Hepatic stellate cell (primary cell): ENCODE measurements at regions not wholly inside any gene's neighbourhood (a gene's known extent, or its start where the extent isn't known, plus 50 kb on each side); places are given as distances from the start of the nearest gene placed in this dataset.
A peak's percentile ranks its signal among the peaks of the same experiment; 100 is the strongest.
"Not testable (repeated sequence)": the region's sequence is repeated elsewhere in the genome, so short reads cannot be mapped to it uniquely, and the experiment has no call there.

Source experiments
- DNase-seq: peaks from one replicate; pipeline ENCODE4 v3.0.0; 2011; ENCODE audit warnings: low spot score

DNA sequence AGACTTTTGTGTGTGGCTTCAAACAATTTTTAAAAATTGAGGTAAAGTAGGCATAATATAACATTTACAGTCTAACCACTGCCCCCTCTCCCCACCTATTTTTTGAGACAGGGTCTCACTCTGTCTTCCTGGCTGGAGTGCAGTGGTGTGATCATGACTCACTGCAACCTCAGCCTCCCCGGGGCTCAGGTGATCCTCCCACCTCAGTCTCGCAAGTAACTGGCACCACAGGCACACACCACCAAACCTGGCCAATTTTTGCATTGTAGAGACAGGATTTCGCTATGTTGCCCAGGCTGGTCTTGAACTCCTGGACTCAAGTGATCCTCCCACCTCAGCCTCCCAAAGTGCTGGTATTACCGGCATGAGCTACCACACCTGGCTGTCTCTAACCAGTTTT lies 161.8 kb downstream of the GOSR1 start:
- not testable (repeated sequence) for DNase-seq

DNA sequence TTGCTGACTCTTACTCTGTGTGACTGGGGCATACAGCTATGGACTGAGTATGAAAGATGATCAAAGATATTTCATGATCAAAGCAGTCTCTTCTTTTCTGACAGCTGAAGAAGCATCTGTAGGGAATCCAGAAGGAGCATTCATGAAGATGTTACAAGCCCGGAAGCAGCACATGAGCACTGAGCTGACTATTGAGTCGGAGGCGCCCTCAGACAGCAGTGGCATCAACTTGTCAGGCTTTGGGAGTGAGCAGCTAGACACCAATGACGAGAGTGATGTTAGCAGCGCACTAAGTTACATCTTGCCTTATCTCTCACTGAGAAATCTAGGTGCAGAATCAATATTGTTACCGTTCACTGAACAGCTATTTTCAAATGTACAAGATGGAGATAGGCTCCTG lies 154.4 kb downstream of the GOSR1 start:
- DNase-seq: not testable (repeated sequence)

DNA sequence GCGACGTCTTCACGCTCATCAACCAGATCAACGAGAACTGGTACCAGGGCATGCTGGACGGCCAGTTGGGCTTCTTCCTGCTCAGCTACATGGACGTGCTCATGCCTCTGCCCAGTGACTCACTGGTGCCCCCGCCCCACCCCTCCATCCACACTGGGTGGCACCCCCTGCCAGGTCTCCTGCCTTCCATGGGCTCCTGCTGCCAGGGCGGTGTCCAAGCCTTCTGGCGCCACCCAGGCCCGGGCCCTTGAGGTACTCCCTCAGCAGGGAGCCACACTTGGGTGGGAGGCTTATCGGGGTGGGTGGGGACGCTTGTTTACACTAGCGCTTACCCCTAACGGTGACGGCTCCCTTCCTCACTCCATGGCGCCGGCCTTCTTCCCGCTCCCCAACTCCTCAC lies 148.2 kb downstream of the GOSR1 start:
- DNase-seq: not testable (repeated sequence)

DNA sequence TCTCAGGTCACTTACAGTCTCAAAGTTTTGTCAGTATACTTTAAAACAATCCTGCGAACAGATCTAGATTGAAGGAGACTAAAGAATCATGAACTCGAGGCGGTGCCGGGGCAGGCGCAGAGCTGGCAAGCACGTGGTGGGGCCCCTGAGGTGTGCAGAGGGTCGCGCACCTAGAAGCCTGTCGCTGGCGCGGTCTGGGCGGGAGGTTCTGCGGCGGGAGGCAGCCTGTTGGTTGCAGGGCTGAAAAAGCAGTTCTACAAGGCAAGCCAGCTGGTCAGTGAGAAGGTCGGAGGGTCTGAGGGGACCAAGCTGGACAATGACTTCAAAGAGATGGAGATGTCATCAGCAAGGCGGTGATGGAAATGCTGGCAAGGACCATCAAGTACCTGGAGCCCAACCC lies 147.0 kb downstream of the GOSR1 start:
- not testable (repeated sequence) for DNase-seq

DNA sequence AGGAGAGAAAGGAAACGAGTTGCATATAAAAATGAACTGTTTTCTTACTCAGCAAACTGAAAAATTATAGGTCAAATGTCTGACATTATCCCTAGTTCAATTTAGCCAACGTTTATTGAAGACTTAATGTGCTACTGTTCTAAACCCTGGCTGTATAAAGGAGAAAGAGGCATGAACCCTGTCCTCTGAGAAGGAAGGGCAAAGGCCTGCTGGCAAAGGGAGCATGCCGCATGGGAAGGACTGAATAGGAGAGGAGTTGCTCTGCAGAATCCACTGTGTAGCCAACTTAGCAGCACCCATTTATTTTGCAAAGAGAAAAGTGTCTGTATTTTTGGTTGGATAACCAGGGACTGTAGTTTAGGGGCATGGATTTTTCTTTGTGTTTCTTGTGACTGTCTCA lies 132.5 kb downstream of the GOSR1 start:
- DNase-seq: not testable (repeated sequence)

DNA sequence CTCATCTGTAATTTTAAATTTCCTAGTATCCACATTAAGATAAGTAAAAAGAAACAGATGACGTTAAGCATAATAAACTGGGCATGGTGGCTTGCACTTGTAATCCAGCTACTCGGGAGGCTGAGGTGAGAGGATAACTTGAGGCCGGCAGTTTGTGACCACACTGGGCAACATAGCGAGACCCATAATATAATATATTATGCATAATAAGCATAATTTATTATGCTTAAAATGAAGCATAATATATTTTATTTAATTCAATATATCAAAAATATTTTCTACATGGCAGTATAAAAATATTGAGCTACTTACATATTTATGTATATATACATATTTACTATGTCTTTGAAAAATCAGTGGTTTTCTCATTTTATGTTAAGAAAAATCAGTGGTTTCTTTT lies 128.3 kb downstream of the GOSR1 start:
- no peak for DNase-seq

DNA sequence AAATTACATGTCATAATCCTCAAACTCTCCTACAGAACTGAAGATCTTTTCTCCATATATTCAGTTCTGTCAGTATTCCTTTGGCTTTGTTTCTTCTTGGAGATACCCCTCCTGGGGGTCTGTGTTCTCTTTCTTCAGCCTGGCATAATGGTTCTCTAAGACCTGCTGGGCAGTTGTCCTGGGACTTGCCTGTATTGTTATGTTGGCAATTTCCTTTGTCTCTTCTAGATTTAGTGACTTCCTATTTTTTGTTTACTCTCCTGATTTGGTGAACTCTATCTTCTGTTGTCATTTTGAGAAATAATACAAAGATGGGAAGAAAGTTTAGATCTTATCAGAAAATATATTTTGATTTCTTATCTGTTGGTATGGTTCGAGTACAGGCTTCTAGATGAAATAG lies 127.8 kb downstream of the GOSR1 start:
- no peak for DNase-seq

DNA sequence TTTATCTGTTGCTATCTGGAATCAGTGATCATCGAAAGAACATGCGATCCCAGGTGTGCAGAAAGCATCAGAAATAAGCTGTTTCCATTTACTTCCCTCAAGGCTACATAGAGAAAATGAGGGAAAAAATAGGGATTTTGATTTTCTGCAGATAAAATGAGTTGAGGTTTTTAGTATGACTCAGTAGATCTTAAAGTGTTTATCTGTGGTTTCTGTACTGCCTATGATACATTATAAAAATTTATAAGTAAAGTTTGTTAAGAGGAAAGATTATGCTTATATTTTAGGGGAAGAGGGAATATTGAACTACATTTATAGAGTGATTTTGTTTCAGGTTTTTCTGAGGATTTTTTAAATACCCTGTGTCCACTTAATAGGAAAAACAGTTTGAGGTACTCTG lies 125.2 kb downstream of the GOSR1 start:
- not testable (repeated sequence) for DNase-seq

DNA sequence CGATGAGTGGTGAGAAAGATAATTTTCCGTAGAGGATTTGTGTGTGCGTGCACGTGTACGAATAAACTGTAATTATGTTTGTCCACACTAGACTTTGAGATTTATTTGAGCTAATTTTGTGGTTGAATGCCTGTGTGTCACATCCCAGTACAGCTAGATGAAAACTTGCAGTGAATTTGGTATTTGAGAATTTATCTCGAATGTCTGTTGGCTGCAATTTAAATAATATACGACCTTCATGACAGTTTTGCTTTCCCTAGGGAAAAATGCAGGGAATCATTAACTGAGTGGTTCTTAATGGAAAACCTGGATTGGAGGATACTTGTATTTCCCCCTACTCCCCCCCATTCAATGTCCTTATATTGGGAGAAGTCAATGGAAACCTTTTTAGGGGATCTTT lies 124.8 kb downstream of the GOSR1 start:
- DNase-seq: not testable (repeated sequence)

DNA sequence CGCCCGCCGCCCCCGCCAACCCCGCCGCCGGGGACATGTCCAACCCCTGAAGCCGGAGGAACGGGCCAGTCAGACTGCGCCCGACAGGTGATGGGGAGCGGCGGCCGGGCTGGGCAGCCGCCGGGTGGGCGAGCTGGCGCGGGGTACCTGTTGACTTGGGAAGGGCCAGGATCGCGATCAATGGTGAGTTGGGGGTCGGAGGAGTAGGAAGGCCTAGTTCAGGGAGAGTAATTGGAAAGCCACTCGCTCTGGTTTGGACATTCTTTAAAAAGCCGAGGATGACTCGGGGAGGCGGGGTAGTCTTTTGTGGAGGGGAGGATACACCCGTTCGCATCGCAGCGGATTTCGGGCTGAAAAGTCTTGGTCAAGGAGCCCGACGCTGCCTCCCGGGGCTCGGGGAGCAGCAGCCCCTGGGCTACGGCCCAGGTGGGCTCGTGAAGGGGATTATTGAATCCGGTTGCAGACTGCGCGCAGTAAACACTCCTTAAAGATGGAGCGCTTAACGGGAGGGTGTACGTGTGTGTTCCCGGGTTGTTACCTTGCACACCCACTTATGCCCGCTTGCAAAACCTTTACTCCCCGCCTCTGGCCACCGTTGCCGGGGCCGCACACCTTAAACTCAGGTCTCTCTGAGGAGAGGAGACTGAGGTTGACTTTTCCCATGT lies 123.8 kb downstream of the GOSR1 start:
- DNase-seq: peak; percentile 53

DNA sequence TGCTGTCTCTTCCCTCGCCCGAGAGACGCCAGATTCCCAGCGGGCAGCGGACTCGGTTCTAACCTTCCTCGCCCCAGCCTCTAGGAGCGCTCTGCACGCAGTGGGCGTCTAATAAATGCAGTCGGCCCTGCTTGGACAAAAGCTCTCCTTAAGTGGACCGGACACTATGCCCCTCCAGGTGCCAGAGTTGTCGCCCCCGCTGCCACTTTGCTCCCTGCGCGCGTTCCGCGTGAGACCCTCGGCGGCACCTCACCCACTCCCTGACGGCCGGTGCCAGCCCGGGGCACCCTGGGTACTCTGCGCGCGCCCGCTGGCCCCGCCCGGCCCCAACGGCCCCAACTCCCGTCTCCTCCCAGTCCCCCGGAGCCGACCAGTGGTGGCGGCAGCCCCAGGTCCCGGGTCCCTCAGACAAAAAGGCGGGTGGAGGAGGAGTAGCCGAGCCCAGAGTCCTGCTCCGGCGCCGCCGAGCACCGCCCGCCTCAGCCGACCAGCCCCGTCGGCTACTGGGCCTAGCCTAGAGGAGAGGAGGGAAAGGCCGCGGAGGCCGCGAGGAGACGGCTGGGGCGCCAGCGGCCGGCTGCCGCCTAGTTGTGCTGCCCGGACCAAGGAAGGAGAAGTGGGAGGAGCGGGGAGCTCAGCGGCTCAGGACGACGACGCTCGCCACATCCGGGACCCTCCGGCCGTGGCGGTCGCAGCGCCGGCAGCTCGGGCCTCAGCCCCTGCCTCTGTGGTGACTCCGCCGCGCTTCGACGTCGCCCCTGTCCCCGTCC lies 123.0 kb downstream of the GOSR1 start:
- DNase-seq: peak; percentile 90

DNA sequence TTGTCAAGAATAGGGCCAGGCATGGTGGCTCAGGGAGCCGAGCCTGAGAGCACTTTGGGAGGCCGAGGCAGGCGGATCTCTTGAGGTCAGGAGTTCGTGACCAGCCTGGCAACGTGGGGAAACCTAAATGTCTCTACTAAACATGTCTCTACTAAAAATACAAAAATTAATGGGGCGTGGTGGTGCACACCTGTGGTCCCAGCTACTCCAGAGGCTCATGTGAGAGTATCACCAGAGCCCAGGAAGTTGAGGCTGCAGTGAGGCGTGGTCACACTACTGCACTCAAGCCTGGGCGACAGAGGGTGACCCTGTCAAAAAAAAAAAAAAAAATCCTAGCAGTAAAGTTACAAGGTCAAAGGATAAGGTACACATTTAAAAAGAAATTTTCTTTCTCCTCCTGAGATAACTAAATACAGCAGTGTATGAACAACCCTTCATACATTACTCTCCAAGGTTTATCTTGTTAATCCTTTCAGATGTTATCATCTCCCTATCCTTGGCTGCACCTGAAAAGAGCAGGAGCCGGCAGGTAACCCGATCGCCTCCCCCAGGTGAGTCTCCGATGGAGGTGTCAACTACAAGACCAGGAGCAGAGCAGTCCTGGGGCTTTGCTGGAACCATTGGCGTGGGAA lies 122.3 kb downstream of the GOSR1 start:
- DNase-seq: no peak

DNA sequence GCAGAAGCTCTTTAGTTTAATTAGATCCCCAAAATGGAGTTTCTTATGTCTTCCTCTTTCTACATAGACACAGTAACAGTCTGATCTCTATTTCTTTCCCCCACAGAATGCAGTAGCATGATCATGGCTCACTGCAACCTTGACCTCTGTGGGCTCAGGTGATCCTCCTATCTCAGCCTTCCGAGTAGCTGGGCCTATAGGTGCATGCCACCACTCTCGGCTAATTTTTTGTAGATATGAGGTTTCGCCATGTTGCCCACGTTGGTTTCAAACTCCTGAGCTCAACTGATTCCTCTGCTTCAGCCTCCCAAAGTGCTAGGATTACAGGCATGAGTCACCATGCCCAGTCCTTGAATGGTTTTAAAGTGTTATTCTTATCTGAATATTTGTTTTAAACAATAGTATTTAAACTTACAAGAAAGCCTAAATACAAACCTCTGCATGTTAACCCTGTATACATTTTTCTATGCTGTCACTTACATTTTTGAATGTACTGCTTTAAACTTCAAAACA lies 120.6 kb downstream of the GOSR1 start:
- no peak for DNase-seq

DNA sequence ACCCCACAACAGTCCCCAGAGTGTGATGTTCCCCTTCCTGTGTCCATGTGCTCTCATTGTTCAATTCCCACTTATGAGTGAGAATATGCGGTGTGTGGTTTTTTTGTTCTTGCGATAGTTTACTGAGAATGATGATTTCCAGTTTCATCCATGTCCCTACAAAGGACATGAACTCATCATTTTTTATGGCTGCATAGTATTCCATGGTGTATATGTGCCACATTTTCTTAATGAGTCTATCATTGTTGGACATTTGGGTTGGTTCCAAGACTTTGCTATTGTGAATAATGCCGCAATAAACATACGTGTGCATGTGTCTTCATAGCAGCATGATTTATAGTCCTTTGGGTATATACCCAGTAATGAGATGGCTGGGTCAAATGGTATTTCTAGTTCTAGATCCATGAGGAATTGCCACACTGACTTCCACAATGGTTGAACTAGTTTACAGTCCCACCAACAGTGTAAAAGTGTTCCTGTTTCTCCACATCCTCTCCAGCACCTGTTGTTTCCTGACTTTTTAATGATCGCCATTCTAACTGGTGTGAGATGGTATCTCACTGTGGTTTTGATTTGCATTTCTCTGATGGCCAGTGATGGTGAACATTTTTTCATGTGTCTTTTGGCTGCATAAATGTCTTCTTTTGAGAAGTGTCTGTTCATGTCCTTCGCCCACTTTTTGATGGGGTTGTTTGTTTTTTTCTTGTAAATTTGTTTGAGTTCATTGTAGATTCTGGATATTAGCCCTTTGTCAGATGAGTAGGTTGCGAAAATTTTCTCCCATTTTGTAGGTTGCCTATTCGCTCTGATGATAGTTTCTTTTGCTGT lies 120.0 kb downstream of the GOSR1 start:
- DNase-seq: not testable (repeated sequence)

DNA sequence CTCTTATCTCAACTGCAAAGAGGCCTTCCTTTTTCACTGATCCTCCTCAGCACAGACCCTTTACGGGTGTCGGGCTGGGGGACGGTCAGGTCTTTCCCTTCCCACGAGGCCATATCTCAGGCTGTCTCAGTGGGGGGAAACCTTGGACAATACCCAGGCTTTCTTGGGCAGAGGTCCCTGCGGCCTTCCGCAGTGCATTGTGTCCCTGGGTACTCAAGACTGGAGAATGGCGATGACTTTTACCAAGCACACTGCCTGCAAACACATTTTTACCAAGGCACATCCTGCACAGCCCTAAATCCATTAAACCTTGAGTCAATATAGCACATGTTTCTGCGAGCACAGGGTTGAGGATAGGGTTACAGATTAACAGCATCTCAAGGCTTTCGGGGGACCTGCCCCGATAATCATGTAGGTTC lies 117.8 kb downstream of the GOSR1 start:
- not testable (repeated sequence) for DNase-seq

DNA sequence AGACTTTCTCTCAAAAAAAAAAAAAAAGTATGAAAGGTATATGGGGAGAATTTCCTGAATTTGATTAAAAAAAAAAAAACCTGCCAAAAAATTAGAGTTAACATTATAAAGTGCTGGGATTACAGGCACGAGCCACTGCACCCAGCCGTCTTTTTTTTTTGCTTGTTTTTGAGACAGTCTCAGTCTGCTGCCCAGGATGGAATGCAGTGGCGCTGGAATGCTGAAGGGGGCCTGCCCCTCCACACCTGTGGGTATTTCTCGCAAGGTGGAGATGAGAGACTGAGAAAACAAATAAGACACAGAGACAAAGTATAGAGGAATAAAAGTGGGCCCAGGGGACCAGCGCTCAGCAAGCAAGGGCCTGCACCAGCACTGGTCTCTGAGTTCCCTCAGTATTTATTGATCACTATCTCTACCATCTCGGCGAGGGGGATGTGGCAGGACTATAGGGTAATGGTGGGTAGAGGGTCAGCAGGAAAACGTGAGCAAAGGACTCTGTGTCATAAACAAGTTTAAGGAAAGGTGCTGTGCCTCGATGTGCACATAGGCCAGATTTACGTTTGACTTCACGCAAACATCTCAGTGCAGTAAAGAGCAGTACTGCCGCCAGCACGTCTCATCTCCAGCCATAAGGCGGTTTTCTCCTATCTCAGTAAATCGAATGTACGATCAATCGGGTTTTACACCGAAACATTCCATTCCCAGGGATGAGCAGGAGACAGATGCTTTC lies 117.2 kb downstream of the GOSR1 start:
- DNase-seq: no peak

DNA sequence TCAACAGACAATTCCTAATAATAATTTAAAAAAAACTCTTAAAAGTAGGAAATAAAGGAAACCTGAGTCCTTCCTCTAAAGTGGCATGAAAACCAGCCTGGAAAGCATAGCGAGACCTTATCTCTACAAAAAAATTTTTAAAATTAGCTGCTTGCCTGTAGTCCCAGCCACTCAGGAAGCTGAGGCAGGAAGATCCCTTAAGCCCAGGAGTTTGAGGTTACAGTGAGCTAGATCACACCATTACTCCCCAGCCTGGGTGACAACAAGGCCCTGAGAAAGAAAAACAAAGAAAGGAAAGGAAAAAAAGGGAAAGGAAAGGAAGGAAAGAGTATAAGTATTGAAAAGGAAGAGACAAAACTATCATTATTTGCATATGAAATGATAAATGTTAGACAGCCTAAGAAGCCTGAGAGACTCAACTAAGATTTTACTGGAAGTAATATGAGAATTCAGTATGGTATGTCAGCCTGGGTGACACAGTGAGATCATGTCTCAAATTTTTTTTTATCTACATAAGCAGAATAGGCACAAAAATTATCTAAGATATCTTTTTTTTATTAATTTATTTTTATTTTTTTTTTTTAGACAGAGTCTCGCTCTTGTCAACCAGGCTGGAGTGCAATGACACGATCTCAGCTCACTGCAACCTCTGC lies 113.0 kb downstream of the GOSR1 start:
- DNase-seq: no peak

DNA sequence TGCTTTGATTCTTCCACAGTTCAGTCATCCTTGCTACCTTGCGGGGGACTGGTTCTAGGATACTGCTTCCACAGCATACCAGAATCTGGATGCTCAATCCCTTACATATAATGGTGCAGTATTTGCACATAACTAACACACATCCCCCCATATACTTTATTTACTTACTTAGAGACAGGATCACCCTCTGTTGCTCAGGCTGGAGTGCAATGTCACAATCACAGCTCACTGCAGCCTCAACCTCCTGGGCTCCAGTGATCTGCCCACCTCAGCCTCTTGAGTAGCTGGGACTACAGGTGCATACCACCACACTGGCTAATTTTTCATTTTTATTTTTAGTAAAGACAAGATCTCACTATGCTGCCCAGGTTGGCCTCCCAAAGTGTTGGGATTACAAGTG lies 112.2 kb downstream of the GOSR1 start:
- DNase-seq: no peak

DNA sequence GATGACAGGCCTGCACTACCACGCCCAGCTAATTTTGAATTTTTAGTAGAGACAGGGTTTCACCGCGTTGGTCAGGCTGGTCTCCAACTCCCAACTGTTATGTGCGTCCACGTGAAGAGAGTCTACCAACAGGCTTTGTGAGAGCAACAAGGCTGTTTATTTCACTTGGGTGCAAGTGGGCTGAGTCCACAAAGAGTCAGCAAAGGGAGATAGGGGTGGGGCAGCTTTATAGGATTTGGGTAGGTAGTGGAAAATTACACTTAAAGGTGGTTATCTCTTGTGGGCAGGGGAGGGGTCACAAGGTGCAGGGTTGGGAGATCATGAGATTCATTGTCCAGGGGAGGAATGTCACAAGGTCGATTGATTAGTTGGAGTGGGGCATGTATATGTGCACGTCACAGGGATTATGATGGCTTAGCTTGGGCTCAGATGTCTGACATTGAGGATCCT lies 111.6 kb downstream of the GOSR1 start:
- no peak for DNase-seq

DNA sequence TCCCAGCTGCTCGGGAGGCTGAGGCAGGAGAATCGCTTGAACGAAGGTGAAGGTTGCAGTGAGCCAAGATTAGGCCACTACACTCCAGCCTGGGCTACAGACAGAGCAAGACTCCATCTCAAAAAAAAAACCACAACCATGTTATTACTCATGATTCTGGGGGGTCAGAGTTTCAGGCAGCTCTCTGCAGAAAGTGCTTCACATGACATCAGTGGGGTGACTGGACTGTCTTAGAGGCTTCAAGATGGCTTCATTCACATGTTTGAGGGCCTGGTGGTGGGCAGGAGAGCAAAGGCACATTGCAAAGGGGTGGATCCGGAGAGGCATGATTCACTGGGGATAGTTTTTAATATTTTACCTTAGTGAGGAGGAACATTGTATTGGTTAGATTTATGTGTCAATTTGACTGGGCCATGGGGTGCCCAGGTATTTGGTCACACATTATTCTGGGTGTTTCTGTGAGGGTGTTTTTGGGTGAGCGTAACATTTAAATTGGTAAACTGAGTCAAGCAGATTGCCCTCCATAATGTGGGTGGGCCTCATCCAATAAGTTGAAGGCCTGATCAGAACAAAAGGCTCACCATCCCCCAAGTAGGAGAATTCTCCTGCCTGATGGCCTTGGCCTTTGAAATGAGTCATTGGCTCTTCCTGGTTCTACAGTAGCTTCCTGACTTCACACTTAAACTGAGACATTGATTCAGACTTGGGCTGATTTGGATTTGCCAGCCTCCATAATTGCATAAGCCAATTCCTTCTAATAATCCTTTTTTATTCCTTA lies 109.8 kb downstream of the GOSR1 start:
- peak; percentile 60 for DNase-seq
